Immature natural killer cell (primary cell): ENCODE measurements at regions not wholly inside any gene's neighbourhood (a gene's known extent, or its start where the extent isn't known, plus 50 kb on each side); places are given as distances from the start of the nearest gene placed in this dataset.
"Not testable (repeated sequence)": the region's sequence is repeated elsewhere in the genome, so short reads cannot be mapped to it uniquely, and the experiment has no call there.

Source experiments
- DNase-seq, 3 donors: peaks; one replicate each; pipeline ENCODE4 v3.0.0; 2022; ENCODE audit warnings: mixed read lengths in 1 of 3
- H3K27ac Mint-ChIP-seq, 6 donors: one replicate each; pipeline ENCODE4 v1.8.0; 2020; ENCODE audit warnings: mixed read lengths in 6 of 6, mild to moderate bottlenecking in 5 of 6, inconsistent platforms in 4 of 6, moderate library complexity in 3 of 6
- H3K27me3 Mint-ChIP-seq, 3 donors: one replicate each; pipeline ENCODE4 v1.8.0; 2020 to 2021; ENCODE audit warnings: low read depth in 3 of 3, mild to moderate bottlenecking in 3 of 3, mixed read lengths in 3 of 3, moderate library complexity in 3 of 3, inconsistent platforms in 1 of 3
- H3K36me3 Mint-ChIP-seq, 3 donors: one replicate each; pipeline ENCODE4 v1.8.0; 2020; ENCODE audit warnings: mixed read lengths in 3 of 3, inconsistent platforms in 2 of 3, mild to moderate bottlenecking in 2 of 3
- H3K4me1 Mint-ChIP-seq, 2 donors: one replicate each; pipeline ENCODE4 v1.8.0; 2020; ENCODE audit warnings: inconsistent platforms in 2 of 2, mild to moderate bottlenecking in 2 of 2, mixed read lengths in 2 of 2, moderate library complexity in 1 of 2
- H3K4me3 Mint-ChIP-seq, 5 donors: one replicate each; pipeline ENCODE4 v1.8.0; 2020; ENCODE audit warnings: mild to moderate bottlenecking in 5 of 5, mixed read lengths in 5 of 5, inconsistent platforms in 3 of 5, moderate library complexity in 3 of 5
- H3K9me3 Mint-ChIP-seq, 6 donors: one replicate each; pipeline ENCODE4 v1.8.0; 2020; ENCODE audit warnings: mild to moderate bottlenecking in 6 of 6, mixed read lengths in 6 of 6, inconsistent platforms in 4 of 6, moderate library complexity in 3 of 6

- Mint-ChIP-seq H3K36me3 (no peaks in the 10 kb centered on the region), H3K27me3 (no peaks in the 10 kb centered on the region), H3K4me1 (no peaks in the 10 kb centered on the region), H3K27ac (no peak overlapping the region), H3K4me3 (no peak overlapping the region), H3K9me3 (peaks cover 4 to 23% (median 10%) of the 10 kb centered on the region in 6 donors)
- DNase-seq, result no peak
Observed at GRCh38 chr3:5974630-5975322, 787.3 kb downstream of the EDEM1 start.

- Mint-ChIP-seq H3K27ac (no peak overlapping the region), H3K9me3 (peaks cover 8 to 38% (median 18%) of the 10 kb centered on the region in 6 donors), H3K4me1 (no peaks in the 10 kb centered on the region), H3K4me3 (no peak overlapping the region), H3K27me3 (no peaks in the 10 kb centered on the region), H3K36me3 (no peaks in the 10 kb centered on the region)
- no peak for DNase-seq
Observed at GRCh38 chr3:5977331-5977730, 789.8 kb downstream of the EDEM1 start.

- no peaks in the 10 kb centered on the region for H3K27me3 Mint-ChIP-seq
- H3K4me1 Mint-ChIP-seq, result no peaks in the 10 kb centered on the region
- H3K4me3 Mint-ChIP-seq, result no peak overlapping the region
- H3K36me3 Mint-ChIP-seq, result no peaks in the 10 kb centered on the region
- peaks cover 10 to 29% (median 19%) of the 10 kb centered on the region in 6 donors for H3K9me3 Mint-ChIP-seq
- H3K27ac Mint-ChIP-seq, result no peak overlapping the region
- DNase-seq, result no peak
Observed at GRCh38 chr3:5980475-5980874, 793.0 kb downstream of the EDEM1 start.

DNA sequence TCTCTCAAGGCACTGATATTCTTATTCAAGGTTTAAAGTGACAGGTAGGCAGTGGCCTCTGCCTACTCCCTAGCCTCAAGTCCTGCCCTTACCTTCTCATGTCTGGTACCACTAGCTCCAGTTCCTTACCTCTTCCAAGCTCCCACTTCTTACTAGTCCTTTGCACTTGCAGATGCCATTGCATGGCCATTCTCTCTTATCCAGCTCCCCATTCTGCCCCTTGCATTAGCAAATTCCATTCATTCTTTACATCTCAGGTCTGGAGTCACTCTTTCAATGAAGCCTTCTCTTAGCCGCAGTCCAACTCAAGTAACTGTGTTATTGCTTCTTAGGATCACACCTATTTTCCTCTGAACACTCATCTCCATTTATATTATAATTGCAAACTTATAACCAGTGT, 807.1 kb downstream of the EDEM1 start:
- Mint-ChIP-seq H3K4me1 (no peaks in the 10 kb centered on the region), H3K27ac (no peak overlapping the region), H3K9me3 (peaks cover 0 to 17% (median 5%) of the 10 kb centered on the region in 6 donors), H3K4me3 (no peak overlapping the region), H3K27me3 (peaks cover 0 to 2% (median 2%) of the 10 kb centered on the region in 3 donors), H3K36me3 (no peaks in the 10 kb centered on the region)
- DNase-seq, result no peak

DNA sequence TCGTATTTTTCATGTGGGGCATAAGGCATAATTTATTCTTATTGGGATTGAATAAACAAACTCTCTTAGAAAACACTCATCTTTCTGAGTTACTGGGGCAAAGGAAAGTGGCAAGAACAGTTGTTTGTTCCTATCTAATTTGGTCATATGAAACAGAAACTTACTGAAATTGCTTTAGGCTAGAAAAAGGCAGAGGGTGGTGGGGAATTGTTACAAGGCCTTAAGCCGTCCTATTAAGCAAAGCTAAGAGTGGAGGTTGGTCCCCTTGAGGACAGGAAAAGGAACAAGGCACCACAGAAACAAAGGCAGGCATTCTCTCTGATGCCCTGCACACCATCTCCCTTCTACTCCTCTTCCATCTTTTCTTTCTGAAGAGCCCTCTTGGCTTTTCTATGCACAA, 830.9 kb downstream of the EDEM1 start:
- Mint-ChIP-seq H3K36me3 (peaks cover 0 to 5% (median 0%) of the 10 kb centered on the region in 3 donors), H3K4me3 (no peak overlapping the region), H3K27ac (no peak overlapping the region), H3K4me1 (no peaks in the 10 kb centered on the region), H3K27me3 (no peaks in the 10 kb centered on the region), H3K9me3 (peaks cover 8 to 44% (median 14%) of the 10 kb centered on the region in 6 donors)
- no peak for DNase-seq

DNA sequence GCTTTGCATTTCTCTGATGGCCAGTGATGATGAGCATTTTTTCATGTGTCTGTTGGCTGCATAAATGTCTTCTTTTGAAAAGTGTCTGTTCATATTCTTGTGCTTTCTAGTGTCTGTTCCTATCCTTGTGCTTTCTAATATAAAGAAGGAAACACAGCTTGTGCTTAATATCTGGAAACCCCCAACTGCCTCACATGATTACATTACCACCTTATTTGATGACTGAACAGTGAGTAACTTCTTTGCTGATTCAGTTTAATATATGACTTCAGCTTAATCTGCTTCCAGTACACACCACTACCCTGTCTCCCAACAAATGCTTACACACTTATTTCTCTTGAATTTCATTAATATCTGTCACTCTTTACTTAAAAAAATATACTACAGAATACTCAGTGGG, 835.1 kb downstream of the EDEM1 start:
- H3K4me1 Mint-ChIP-seq, result no peaks in the 10 kb centered on the region
- no peak overlapping the region for H3K4me3 Mint-ChIP-seq
- no peaks in the 10 kb centered on the region for H3K36me3 Mint-ChIP-seq
- H3K9me3 Mint-ChIP-seq, result peaks cover 8 to 39% (median 13%) of the 10 kb centered on the region in 6 donors
- no peaks in the 10 kb centered on the region for H3K27me3 Mint-ChIP-seq
- DNase-seq, result no peak
- H3K27ac Mint-ChIP-seq, result no peak overlapping the region

DNA sequence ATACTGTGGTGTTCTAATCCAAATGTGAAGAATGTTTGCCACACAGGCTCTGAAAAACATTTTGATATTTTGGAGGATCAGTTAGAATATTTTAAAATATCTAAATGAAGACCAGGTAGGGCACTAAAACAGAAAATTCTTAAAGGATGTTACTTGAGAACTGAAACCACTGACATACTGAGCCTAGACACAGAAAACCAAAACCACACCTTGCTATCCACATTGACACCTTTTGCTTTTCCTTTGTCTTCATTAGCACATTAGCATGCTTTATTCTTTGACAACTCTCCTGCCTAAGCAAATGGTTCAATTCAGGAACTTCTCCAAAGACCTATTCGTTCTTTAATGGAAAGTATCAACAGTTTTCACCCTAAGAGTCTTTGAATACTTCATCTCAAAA, 835.9 kb upstream of the GRM7 start:
- Mint-ChIP-seq H3K36me3 (peaks cover 0 to 4% (median 0%) of the 10 kb centered on the region in 3 donors), H3K4me1 (no peaks in the 10 kb centered on the region), H3K27me3 (no peaks in the 10 kb centered on the region), H3K27ac (no peak overlapping the region), H3K9me3 (peaks cover 8 to 38% (median 19%) of the 10 kb centered on the region in 6 donors), H3K4me3 (no peak overlapping the region)
- DNase-seq, result no peak

DNA sequence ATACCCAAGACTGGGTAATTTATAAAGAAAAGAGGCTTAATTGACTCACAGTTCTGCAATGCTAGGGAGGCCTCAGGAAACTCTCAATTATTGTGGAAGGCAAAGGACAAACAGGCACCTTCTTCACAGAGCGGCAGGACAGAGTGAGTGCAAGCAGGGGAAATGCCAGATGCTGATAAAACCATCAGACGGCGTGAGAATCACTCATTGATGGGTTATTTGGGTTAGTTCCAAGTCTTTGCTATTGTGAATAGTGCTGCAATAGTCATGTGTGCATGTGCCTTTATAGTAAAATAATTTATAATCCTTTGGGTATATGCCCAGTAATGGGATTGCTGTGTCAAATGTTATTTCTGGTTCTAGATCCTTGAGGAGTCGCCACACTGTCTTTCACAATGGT, 830.3 kb upstream of the GRM7 start:
- not testable (repeated sequence) for H3K27ac Mint-ChIP-seq, H3K4me1 Mint-ChIP-seq, H3K4me3 Mint-ChIP-seq, DNase-seq, H3K27me3 Mint-ChIP-seq, H3K36me3 Mint-ChIP-seq
- H3K9me3 Mint-ChIP-seq, result peaks cover 9 to 47% (median 30%) of the 10 kb centered on the region in 6 donors

GRCh38 chr3:6035626-6036025, 825.3 kb upstream of the GRM7 start:
- Mint-ChIP-seq H3K9me3 (peaks cover 11 to 46% (median 28%) of the 10 kb centered on the region in 6 donors), H3K27ac (no peak overlapping the region), H3K4me1 (no peaks in the 10 kb centered on the region), H3K36me3 (peaks cover 0 to 10% (median 4%) of the 10 kb centered on the region in 3 donors), H3K27me3 (peaks cover 0 to 4% (median 0%) of the 10 kb centered on the region in 3 donors), H3K4me3 (no peak overlapping the region)
- DNase-seq, result no peak

GRCh38 chr3:6039971-6040370, 820.9 kb upstream of the GRM7 start:
- peaks cover 5 to 33% (median 18%) of the 10 kb centered on the region in 6 donors for H3K9me3 Mint-ChIP-seq
- no peak for DNase-seq
- no peaks in the 10 kb centered on the region for H3K4me1 Mint-ChIP-seq
- no peak overlapping the region for H3K4me3 Mint-ChIP-seq
- H3K27ac Mint-ChIP-seq, result no peak overlapping the region
- peaks cover 0 to 10% (median 2%) of the 10 kb centered on the region in 3 donors for H3K36me3 Mint-ChIP-seq
- peaks cover 0 to 1% (median 0%) of the 10 kb centered on the region in 3 donors for H3K27me3 Mint-ChIP-seq

GRCh38 chr3:6041894-6042293, 819.0 kb upstream of the GRM7 start:
- Mint-ChIP-seq H3K4me1 (no peaks in the 10 kb centered on the region), H3K9me3 (peaks cover 6 to 36% (median 20%) of the 10 kb centered on the region in 6 donors), H3K27ac (no peak overlapping the region), H3K36me3 (peaks cover 0 to 10% (median 0%) of the 10 kb centered on the region in 3 donors), H3K27me3 (peaks cover 0 to 2% (median 0%) of the 10 kb centered on the region in 3 donors), H3K4me3 (no peak overlapping the region)
- DNase-seq, result no peak

GRCh38 chr3:6047016-6047415, 813.9 kb upstream of the GRM7 start:
- no peak overlapping the region for H3K27ac Mint-ChIP-seq
- peaks cover 0 to 4% (median 0%) of the 10 kb centered on the region in 3 donors for H3K36me3 Mint-ChIP-seq
- no peak for DNase-seq
- H3K4me3 Mint-ChIP-seq, result no peak overlapping the region
- peaks cover 0 to 2% (median 0%) of the 10 kb centered on the region in 3 donors for H3K27me3 Mint-ChIP-seq
- H3K9me3 Mint-ChIP-seq, result peaks cover 12 to 49% (median 37%) of the 10 kb centered on the region in 6 donors
- no peaks in the 10 kb centered on the region for H3K4me1 Mint-ChIP-seq

- Mint-ChIP-seq H3K27me3 (no peaks in the 10 kb centered on the region), H3K9me3 (peaks cover 0 to 14% (median 9%) of the 10 kb centered on the region in 6 donors), H3K4me1 (no peaks in the 10 kb centered on the region), H3K36me3 (no peaks in the 10 kb centered on the region), H3K4me3 (no peak overlapping the region), H3K27ac (no peak overlapping the region)
- DNase-seq, result no peak
Observed at GRCh38 chr3:6060251-6060650, 800.7 kb upstream of the GRM7 start.

GRCh38 chr3:6062261-6063187, 798.4 kb upstream of the GRM7 start:
- Mint-ChIP-seq H3K36me3 (no peaks in the 10 kb centered on the region), H3K4me1 (no peaks in the 10 kb centered on the region), H3K9me3 (peaks cover 3 to 11% (median 9%) of the 10 kb centered on the region in 6 donors), H3K27ac (no peak overlapping the region), H3K4me3 (no peak overlapping the region), H3K27me3 (peaks cover 0 to 2% (median 0%) of the 10 kb centered on the region in 3 donors)
- no peak for DNase-seq
